Activated CD4-positive, CD25-positive, alpha-beta regulatory T cell treated with anti-CD3 and anti-CD28 coated beads, Interleukin-2, amount 50 U/mL, for 72 hours (primary cell): ENCODE measurements at regions not wholly inside any gene's neighbourhood (a gene's known extent, or its start where the extent isn't known, plus 50 kb on each side); places are given as distances from the start of the nearest gene placed in this dataset.

Source experiments
- DNase-seq: peaks from one replicate; pipeline ENCODE4 v3.0.0; 2021

GRCh38 chr6:19279273-19279684 is 557.9 kb upstream of the ID4 start:
- no peak for DNase-seq

- DNase-seq = no peak
These were observed 549.2 kb upstream of the ID4 start for GRCh38 chr6:19287928-19288327.

GRCh38 chr6:19289457-19289856 is 547.7 kb upstream of the ID4 start:
- DNase-seq = no peak

DNA sequence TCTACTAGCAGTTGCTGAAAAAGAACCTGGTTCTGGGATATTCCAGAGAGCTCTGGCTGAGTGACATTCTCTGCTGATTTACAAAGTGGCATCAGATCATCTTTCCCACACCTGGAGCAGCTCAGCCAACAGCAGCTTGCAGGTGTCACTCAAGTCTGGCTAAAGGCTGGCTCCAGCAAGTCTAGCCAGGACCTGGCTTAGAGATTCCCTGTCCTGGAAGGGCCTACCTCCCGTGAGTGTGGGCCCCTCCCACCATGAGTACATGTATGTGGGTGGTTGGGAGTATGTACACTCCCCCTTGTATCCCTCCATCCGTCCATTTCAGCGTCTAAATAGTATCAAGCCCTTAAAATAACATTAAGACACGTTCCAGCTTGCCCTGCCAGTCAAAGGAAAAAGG is 539.3 kb upstream of the ID4 start:
- no peak for DNase-seq

GRCh38 chr6:19298421-19298820 is 538.7 kb upstream of the ID4 start:
- no peak for DNase-seq

DNA sequence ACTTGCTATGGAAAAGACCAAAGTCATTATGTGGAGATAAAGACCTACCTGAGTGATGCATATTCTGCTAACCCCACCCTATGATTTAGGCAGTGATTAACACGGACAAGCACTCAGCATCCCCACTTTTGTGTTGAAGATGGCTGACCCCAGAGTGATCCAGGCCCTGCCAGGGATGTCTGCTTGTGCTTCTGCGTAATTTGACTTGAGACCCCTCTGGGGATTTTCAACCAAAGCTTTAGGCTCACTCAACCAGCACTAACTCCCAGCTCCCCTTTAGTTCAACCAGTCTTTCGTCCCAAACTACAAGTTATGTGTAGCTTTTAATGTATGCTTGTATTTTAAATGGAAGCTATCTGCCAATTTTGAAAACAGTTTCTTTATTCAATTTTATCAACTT is 538.0 kb upstream of the ID4 start:
- no peak for DNase-seq

DNA sequence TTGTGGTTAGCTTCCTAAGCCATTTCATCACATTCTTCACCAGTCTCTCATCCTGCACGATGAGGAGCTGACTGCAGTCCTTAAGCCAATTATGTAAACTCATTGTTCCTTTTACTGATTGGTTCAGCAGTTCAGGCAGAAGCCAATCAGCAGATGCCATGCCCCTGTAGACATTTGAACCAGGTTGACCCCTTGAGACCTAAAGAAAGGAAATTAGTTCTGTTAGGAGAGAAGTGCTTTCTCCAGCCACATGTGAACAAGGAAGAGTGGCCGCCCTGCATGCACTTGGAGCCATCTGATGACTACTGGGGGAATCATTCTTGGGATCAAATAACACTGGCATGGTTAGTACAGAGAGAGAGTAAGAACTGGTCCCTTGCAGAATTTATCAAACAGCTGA is 535.2 kb upstream of the ID4 start:
- DNase-seq = no peak

GRCh38 chr6:19303383-19303782 is 533.8 kb upstream of the ID4 start:
- no peak for DNase-seq

DNA sequence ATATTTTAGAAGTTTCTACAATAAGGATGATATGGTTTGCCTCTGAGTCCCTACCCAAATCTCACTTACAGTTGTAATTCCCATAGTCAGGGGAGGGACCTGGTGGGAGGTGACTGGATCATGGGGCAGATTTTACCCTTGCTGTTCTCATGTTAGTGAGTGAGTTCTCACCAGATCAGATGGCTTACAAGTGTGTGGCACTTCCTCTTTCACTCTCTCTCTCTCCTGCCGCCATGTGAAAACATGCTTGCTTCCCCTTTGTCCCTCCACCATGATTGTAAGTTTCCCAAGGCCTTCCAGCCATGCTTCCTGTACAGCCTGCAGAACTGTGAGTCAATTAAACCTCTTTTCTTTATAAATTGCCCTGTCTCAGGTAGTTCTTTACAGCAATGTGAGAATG is 527.5 kb upstream of the ID4 start:
- no peak for DNase-seq

DNA sequence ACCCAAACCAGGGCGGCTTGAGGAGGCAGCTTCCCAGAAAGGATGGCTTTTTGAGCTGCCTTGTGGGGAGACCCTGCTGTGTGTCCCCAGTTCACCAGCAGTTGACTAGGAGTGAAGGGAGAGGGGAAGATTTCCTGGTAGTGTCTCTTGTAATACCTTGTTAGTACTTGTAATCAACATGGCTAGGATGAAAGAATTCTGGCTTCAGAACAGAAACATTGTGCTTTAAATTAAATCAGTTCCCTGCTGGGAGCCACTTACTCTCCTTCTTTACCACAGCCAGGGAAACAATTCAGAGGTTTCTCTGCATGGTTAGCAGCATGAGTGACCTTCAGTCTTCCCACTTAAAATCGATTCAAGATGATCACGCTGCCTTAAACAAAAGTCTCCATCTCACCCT is 525.4 kb upstream of the ID4 start:
- DNase-seq = no peak

DNA sequence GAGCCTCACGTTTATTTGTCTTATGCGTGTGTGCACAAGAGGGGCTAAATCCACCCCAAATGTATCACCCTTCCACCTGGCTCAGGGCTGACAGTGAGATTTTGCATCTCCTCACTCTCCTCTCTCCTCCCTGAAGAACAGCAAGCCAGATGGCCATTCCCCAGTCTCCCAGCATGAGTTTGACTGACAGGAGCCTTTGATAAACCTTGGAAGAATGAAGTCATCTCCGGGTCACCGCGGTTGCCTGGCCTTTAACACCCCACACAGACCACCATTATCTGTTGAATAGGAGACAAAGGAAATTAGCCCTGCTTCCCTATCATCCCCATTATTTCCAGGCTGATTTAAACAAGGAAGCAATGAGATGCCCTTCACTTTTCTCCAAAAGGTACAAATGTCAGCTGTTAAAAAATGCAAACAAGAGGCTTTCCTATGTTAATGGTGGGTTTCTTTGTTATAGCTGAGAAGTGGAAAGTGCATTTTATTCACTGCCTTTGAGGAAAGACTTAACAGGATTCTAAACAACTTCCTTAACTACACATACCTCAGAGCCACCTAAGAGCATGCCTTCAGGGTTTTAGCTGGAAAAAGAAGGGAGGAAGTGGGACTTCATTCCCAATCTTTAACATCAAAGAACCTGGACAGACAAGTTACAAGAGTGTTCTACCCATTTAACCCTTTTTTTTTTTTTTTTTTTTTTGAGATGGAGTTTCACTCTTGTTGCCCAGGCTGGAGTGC is 524.8 kb upstream of the ID4 start:
- DNase-seq = no peak

GRCh38 chr6:19317431-19317986 is 519.7 kb upstream of the ID4 start:
- no peak for DNase-seq

DNA sequence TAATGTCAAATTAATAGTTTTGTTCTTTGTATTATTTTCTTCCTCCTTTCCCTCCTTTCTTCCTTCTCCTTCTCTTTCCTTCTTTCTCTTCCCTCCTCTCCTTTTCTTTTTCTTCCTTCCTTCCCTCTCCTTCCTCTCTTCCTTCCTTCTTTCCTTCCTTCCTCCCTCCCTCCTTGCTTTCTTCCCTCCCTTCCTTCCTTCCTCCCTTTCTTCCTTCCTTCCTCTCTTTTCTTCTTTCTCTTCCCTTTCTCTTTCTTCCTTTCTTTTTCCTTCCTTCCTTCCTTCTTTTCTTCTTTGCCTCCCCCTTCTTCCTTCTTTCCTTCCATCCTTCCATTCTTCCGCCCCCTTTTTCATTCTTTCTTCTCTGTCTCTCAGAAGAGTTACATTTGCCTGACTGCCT is 518.2 kb upstream of the ID4 start:
- DNase-seq = no peak

GRCh38 chr6:19320111-19320581 is 517.0 kb upstream of the ID4 start:
- DNase-seq = no peak

GRCh38 chr6:19322691-19323485 is 514.3 kb upstream of the ID4 start:
- DNase-seq = no peak

GRCh38 chr6:19324376-19324775 is 512.8 kb upstream of the ID4 start:
- DNase-seq = no peak

GRCh38 chr6:19325335-19325789 is 511.8 kb upstream of the ID4 start:
- DNase-seq = no peak

DNA sequence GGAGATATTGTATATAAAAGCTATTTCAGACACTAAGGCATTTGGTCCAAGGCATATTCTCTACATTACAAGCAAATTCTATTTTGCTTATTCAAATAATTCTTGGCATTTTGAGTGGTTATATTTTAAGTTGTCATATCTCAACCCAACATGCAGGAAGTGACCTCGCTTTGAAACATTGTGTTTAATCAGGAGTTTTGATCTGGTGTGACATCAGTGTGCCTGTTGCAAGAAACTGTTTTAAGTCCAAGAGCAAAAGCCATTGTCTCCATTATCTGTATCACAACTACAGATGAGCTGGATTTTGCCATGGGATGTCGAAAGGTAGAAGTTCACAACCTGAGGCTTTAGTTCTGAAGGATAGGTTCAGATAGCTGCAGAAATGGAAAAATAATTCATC is 509.9 kb upstream of the ID4 start:
- no peak for DNase-seq

GRCh38 chr6:19327661-19328060 is 509.5 kb upstream of the ID4 start:
- no peak for DNase-seq

GRCh38 chr6:19329078-19329477 is 508.1 kb upstream of the ID4 start:
- no peak for DNase-seq

DNA sequence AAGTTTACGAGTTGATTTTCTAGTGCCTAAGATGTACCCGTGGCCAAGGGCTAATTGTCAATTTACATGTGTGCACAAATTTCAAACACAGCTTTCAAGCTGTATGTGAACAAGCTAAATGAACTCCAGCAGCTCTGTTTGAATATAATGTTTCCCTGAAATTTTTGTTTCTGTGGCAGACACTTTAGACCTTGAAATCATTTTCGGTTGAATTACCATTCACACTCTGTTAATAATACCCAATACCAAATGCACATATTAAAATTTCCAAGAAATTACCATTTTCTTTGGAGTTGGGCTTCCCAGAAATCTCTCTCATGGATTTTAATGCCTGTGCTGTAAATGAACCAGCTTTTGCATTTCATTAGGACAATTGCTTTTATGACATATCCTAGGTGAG is 506.1 kb upstream of the ID4 start:
- DNase-seq = no peak

GRCh38 chr6:19332806-19333460 is 504.2 kb upstream of the ID4 start:
- no peak for DNase-seq

DNA sequence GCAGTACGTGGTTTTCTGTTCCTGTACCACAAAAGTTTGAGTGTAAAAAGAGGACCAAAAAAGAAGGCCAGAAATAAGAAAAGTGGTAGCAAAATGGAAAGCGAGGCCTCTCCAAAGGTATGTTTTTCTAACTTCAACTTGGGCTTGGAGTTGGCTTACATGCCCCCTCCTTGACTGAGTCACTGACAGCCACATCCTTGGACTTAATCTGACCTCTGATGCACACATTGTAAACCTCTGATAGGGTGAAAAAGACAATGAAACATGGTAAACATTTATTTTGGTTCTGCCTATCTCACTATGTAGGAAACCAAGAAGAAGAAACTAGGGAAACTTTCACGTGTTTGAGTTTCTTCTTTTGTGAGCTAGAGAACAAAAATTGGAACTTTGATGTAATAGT is 503.2 kb upstream of the ID4 start:
- no peak for DNase-seq

DNA sequence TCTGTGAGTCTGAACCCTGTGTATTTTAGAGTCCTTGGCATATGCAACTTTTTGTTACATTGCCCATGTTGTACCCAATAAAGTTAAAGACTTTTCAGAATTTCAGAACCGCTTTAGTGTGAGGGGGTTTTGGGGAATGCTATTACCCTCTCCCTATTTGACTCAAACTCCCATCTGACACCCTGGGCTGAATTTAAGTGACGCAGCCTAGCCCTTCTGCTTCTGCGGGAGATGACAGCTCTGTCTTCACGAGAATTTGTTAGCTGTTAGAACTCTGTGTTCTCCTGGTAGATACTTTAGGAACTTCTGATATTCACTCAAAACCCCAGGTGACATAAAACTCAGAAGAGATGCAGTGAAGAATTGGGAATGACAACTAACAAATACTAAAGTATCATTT is 500.6 kb upstream of the ID4 start:
- DNase-seq = no peak
